NCI-H1694 (cell line): ENCODE measurements at regions not wholly inside any gene's neighbourhood (a gene's known extent, or its start where the extent isn't known, plus 50 kb on each side); places are given as distances from the start of the nearest gene placed in this dataset.
"Not testable (repeated sequence)": the region's sequence is repeated elsewhere in the genome, so short reads cannot be mapped to it uniquely, and the experiment has no call there.

ENCODE experiments used
- DNase-seq: peaks from one replicate; lab custom pipeline; 2025; lab: John Stamatoyannopoulos, UW

DNA sequence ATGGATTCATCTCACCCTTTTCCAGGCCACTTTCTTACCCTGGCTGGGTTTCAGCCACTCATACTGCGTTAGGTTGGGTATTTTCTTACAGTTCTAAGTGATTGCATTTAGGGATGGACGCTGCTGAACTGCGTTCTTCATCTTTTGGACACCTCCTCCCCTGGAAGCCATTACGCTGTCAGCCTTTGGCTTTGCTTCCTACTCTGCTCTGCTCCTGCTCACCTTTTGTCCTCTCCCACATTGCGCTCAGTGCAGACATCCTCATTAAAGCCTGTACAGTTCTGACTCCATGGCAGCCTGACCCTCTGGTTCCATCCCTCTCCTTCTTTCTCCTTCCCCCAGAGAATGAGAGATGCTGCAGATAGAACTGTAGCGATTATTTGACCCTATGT, 108.9 kb downstream of the SRGAP2 start:
- not testable (repeated sequence) for DNase-seq

DNA sequence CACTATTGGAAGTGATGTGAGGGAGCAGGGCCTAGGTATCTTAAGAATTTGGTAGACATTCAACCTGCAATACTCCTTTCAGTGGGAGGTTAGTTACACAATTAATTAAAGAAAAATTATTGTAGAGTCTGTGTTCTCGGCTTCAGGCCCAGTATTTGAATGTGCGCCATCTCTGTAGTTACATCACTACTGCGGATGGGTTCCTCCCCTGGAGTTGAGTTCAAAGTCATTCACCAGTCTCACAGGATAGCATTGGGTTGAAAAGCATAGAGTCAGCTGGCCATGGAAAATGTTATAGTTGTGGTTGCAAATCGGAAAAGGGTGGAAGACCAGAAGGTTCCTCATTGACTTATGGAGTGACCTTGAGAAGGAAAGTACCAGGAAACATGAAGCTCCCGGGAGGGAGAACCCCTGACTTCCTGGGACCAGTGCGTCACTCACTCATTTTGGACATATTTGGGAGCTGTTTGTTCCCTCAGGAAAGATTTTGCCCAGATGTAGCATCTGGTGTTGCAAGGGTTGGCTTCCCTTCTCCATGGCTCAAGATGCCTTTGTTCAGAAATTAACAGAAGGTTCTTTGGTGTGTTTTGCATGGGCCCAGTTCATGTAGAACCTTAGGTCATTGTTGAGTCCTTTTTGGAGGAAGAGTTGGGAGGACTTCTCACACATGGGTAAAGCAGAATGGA, 111.8 kb downstream of the SRGAP2 start:
- DNase-seq, result not testable (repeated sequence)

DNA sequence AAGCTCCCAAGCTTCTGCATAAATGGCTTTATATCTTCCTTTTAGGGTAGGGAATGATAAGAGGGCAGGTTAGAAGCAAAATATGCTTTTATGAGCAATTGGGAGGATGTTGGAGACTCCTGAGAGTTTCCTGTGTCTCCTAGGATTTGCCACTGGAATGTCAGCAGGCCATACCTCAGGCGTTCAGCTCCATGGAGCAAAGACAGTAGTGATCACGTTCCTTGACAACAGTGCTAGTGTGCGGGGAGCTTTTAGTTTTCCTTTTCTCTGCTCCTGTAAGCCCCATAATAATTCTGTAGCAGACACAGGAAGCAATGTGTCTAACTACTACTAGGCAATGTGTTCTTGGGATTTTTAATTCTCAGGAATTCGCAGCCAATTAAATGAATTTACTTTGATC, 113.6 kb downstream of the SRGAP2 start:
- not testable (repeated sequence) for DNase-seq

DNA sequence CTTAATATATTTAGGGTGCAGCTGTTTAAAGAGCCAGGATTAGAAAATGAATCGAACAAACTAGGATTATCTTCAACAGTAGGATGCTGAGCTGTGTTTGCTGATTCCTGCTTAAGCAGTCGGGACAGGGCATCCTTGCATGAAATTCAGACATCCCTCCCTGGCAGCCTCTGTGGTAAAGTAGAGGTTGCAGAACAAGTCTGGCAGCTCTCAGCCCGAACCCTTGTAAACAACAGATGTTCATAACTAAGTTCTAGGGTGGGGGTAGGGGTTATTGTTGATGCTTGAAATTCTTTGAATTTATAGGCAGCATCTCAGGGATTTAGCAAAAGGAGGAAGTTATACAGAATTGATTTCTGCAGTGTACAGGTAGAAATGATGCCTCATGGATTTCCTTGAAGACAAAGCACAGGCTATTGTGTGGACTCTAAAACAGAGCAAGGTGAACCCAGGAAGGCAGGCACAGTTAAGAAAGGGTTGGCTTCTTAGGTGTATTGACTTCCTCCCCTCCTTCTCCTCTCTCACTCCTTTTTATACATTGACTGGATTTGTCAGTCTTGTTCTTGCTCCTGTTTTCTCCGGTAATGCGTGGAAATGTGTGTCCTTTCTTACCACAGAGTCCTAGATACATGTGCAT, 114.7 kb downstream of the SRGAP2 start:
- not testable (repeated sequence) for DNase-seq

DNA sequence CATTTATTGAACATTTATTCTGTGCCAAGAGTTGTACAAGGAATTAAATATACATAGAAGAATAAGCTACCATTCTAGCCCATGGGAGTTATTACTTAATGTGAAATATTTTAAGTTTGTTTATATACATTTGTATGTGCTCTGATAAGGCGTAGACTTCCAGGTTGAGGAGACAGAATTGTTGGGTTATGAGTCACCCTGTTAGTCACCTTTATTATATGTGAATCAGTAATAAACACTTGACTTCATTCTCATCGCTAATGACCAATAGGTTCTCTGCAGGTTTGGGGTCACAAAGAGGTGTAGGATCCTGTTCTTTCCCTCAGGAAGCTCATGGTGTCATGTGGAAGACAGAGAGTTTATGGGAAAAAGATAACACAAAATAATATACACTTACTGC, 116.9 kb downstream of the SRGAP2 start:
- DNase-seq, result not testable (repeated sequence)

DNA sequence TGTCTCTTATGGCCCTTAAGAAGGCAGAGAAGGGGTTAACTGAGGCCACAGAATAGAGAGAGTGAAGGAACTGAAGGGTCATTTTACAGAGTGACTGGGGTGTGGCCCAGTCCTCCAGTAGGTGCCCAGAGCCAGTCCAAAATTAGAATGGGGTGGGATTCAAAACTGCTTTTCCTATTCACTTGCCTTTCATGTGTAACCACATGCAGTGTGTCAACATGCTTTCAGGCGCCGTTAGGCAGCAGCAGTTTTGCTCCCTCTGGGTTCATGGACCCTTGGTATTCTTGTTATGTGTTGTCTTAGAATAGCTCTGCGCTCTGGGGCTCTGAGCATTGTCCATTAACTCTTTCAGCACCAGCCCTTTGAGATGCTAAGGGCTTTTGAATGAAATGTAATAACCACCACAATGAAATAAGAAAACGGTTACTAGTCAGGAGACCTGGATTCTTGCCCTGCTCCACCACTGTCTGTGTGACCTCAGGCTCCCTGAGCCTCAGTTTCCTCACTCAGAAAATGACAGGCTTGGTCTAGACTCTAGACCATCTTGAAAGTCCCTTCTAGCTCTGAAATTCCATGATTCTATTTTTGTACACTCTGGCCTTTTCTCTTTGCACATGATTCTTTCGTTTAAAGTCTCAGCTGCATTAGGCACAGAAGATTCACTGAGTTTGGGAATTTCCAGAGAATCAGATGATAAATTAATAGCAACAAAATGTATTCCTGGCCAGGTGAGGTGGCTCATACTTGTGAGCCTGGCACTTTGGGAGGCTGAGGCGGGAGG, 123.0 kb downstream of the SRGAP2 start:
- DNase-seq, result not testable (repeated sequence)

DNA sequence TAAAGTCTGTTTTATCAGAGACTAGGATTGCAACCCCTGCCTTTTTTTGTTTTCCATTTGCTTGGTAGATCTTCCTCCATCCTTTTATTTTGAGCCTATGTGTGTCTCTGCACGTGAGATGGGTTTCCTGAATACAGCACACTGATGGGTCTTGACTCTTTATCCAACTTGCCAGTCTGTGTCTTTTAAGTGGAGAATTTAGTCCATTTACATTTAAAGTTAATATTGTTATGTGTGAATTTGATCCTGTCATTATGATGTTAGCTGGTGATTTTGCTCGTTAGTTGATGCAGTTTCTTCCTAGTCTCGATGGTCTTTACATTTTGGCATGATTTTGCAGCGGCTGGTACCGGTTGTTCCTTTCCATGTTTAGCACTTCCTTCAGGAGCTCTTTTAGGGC, 128.3 kb downstream of the SRGAP2 start:
- not testable (repeated sequence) for DNase-seq

DNA sequence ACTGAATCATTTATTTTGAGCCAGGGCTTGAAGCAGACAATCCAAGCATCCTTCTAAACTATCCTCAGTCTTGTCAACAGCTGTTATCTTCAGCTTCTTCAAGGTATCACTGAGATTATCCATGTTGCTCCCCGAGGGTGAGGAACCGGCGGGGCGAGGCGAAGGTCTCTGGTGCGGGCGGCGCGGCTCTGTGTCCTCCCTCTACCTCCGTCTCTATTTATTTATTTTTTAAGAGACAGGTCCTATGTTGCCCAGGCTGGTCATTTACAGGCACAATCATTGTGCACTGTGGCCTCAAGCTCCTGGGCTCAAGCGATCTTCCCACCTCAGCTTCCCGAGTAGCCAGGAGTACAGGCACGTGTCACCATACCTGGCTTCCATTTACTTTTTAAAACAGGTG, 130.0 kb downstream of the SRGAP2 start:
- not testable (repeated sequence) for DNase-seq

DNA sequence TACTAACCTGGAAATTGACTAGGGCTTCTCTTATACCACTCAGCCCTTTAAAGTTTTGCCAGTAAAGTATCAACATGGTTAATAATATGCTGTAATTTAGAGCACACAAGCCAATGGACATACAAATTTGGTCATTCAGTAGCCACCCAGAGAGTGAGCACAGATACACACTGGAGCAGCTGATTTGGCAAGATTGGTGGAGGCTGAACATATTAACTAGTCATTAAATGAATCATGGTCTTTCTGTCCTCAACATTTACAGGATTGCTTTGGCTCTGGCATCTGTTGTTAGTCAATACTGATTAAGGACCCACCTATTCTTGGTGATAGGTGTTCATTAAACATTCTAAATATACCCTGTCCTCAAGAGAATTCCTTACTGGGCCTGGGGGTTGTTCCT, 130.6 kb downstream of the SRGAP2 start:
- DNase-seq, result not testable (repeated sequence)

DNA sequence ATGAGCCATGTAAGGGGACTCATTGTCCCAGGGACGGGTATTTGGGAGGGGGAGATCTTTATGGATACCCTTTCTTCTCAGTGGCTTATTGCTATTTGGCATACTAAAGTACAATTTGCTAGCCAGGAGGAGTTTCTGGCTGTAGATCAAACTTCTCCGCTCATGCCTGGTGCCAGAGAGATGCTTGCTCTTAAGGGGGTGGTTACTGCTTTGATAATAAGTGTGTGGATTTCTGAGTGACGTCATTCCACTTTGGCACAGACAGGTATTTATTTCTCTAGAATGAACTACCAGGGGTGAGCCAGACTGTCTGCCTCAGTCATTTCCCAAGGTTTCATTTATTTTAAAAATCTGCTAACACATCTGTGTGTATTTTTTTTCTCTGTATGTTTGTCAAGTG, 131.1 kb downstream of the SRGAP2 start:
- DNase-seq, result peak; percentile 76

DNA sequence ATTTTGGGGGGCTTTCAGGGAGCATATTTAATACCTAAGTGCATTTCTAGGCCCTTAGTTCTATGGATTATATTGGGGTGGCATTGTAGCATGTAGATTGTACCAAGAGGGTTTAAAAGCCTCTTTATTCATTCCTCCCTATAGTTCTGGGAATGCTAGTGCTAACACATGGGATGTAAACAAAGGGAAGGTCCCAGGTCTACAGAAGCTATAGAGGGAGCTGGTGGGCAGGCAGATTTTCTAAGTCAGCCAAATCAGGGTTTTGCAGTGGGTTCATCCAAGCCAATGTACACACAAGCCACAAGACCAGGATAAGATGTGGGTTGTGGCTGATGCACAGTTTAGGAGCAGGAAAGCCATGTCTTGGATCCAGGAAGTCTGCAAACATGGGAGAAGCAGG, 131.8 kb downstream of the SRGAP2 start:
- not testable (repeated sequence) for DNase-seq

DNA sequence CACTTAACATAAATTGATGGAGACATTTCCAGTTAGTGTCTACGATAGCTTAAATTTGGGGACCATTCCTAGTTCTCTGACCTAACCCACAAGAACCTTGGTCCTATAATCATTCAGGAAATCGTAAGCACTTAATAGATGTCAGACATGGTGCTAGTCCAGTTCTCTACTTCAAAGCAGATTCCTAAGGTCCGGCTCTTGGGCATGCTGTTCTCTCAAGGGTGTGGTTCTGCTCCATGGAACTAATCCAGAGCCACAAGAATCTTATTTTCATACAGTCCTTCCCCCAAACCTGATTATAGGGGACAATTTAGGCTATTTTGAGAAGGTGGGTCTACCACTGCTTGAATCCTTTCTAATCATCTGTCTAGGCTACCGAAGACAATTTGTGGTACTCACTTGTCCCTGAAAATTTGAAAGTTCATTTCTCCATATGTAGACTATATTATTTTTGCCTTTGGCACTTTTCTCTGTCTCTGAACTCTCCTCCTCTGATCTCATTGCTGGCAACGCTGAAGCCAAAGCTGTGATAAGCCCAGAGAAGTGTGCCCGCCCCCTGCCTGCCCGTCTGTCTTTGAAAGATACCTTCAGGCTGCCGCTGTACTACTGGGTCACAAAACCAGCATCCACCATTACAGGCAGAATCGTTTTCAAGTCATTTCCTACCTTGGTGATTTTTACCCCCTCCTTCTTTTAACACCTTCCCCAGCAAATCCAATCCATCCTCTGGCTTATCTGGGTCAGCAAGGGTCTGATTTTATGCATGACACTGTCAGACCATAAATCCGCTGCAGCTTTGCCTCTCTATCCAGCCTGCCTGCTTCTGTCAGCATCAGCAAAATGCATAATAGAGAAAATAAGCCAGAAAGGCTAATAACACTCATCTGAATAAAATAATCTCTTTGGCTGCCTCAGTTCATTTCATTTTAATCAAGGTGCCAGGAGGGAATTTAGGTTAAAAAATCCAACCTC, 132.8 kb downstream of the SRGAP2 start:
- DNase-seq, result not testable (repeated sequence)

DNA sequence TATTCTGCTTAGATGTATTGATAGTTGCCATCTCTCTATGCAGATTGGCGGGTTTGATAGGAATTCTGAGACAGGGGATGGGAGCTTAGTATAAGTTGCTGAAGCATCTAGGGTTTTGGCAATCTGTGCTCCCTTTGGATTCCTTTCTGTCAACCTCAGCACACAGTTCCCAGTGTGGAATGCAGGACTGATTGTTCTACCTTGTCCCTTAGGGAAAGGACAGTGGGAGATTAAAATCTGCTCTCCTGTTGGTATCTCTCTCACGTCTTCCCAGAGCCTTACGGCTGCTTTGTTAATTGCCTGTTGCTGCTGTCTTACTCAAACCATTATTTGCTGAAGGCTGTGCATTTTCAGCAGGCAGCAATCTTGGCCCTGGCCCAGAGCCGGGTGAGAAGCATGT, 133.3 kb upstream of the IKBKE start:
- DNase-seq, result not testable (repeated sequence)

DNA sequence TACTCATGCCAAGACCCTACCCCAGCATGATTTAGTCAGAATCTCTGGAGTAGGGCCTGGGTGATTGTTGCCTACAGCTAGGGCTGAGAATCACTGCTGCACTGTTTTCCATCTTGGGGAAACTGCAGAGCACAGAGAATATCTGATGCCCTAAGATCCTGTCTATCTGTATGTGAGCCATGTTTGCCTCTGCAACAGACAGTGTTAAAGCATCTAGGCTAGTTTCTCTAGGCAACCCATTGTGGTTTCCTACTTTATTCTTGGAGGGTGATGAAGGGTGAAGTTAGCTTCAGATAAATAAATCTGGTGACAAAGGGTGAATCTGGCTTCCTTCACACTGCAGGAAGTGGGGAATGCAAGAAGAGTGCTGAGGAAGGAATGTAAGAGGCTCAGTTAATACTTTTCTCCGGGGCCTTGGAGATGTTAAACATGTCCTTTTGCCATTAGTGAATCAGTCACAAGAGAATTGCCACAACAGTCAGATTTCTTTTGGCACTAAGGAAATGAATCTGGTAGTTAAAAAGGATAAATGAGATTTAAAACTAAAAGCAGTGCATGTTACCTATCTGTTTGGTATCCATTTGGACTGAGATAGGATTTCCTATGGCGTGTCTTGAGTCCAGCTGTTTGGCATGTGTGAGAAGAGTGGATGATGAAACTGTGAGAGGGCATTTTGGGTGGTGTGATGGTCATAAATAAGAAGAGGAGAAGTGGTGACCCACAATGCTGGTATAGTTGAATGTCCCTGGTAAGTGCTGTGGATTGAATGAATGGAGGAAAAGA, 119.6 kb upstream of the IKBKE start:
- DNase-seq, result not testable (repeated sequence)

DNA sequence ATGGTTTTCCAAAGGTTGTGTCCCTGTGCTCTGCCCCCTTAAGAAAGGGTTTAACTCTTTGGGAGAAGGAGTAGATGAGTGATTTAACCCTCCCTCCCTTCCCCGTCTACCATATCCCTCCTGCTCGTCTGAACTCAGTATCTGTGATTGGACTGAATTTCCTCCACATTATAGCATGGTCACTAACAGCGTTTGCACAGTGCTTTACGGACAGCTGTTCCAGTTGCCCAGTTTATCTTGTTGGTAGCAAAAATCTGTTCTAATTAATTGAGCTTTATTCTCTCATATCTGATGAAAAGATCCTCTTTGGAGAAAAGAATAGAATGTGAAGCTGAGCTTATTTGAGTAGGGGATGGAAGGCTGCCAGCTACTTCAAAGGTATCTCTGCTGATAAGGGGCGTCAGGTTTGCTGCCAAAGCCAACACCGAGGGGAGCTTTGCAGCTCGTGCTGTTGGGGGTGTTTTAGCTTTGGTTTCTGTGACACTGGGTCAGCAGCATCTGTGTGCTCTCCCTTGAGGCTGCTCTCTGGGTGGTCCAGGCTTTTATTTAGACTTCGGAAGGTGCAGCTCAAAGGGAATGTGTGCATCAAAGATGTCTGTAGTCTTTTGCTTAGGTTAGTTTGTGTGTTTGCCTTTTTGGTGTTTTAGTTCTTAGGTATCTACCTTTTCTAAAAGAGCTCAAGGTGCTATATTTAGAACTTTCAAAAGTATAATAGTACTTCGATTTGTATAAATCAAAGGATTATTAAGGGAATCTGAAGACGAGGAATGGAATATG, 118.8 kb upstream of the IKBKE start:
- DNase-seq, result not testable (repeated sequence)

DNA sequence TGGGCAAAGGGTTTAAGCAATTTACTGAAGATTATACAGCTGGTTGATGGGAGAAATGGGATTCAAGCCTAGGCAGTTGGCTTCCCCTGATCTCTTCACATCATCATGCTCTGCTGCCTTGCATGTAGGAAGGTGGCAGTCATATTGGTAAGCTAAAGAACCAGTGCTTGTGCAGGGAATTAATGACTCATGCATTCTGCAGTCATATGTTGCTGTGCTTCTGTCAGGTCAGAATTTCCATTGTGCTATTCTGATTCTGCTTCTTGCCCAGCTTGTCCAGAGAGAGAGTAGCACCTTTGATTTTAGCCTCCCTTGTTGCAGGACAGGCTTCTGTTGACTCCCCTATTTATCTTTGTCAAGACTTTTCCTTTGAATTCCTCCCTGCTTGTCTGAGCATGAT, 114.0 kb upstream of the IKBKE start:
- peak; percentile 24 for DNase-seq

DNA sequence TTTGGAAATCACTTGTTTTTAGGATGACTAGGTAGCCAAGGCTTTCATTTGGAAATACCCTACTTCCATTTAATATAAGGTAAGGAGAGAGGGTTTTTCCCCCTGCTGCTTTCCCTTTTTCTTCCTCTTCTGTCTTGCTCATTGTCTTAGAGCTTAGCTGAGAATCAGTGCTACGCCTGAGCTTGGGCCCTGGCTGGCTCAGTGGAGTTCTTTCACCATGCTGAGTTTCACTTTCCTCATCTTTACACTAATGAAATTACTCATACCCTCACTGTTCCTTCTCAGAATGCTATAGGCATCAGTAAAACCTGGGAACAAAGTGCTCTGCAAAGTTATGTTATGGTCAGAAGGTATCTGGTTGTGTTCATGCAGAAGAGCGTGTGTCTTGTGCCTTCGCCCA, 112.3 kb upstream of the IKBKE start:
- DNase-seq, result not testable (repeated sequence)

DNA sequence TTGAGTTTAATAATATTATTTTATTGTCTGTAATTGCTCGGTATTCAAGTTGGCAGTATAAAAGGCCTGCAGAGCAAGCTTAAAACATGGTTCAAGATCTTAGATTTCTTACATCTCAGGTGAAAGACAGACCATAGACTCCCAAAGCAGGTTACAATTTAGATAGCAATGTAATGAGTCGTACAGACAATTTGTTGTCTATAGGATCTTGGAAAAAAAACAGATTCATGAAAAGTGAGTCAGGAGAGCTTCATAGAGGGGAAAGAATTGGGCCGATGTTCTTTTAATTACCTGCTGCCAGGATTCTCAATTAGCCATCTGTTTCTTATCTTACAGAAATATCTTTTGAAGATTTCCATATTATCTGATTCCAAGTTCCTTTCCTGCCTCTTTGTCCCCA, 111.5 kb upstream of the IKBKE start:
- DNase-seq, result not testable (repeated sequence)

DNA sequence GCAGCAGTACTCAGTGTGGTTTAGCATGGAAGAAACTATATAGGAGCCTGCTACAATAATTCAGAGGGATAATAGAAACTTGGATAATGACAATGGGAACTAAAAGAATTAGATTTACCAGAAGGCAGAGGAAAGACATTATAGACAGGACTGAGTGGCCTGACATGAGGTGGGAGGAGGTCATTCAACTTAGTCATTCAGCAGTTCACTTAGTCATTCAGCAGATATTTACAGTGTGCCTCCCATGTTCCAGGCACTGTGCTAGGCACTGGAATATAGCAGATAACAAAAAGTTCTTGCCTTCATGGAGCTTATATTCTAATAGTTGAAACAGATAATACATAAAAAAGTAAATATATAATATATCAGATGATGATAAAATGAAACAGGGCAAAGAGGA, 110.9 kb upstream of the IKBKE start:
- not testable (repeated sequence) for DNase-seq

DNA sequence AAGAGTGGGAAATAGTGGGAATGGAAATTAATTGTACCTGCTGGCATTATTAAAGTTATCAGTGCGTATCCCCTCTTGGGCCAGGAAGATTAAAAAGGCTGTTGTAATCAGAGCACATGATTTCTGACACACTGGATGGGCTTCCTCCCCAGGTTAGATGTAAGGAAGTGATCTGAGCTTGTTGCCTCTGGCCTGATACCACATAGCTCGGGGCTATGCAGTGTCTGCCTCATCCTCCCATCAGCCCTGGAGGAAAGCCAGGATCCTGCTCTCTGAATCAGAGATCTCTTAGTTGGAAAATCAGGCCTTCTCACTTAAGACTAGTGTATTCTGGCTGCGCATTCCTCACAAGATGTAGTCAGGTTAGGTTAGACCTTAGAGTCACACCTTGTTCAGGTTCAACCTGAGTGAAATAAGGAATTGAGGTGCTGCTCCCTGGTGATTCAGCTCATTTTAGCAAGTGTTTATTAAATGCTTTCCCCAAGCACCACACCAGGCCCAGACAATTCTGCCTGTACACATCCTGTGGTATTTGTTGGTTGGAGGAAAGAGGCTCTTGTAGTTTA, 108.2 kb upstream of the IKBKE start:
- DNase-seq, result not testable (repeated sequence)
